HG02642 (cell line): ENCODE measurements at regions not wholly inside any gene's neighbourhood (a gene's known extent, or its start where the extent isn't known, plus 50 kb on each side); places are given as distances from the start of the nearest gene placed in this dataset.

Experiments
- ATAC-seq: cut with Tn5 transposase; IDR thresholded peaks from one replicate; pipeline ENCODE4 v1.9.1; 2021; ENCODE audit warnings: mild to moderate bottlenecking; ENCODE audit not compliant: unreplicated experiment, poor library complexity

DNA sequence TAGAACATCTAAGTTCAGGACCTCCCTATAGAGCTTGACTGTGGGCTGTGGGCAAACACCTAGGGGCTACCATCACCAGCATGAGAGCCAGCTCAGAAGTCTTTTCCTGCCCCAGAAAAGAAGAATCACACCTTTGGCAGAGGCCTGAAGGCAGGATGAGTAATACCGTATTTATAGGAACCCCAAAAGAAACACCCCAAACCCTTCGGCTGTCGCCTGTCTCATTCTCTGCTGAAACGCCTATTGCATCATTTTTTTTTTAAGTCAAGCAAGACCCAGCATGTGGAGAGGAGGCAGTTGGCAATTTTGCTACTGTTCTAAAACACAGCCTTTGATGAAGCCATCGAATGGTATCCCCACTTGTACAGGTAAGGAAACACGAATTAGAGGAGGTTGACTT, 436.4 kb downstream of the TFAP2A start:
- ATAC-seq: no peak

GRCh38 chr6:9977411-9977810, 437.5 kb downstream of the TFAP2A start:
- ATAC-seq: no peak

DNA sequence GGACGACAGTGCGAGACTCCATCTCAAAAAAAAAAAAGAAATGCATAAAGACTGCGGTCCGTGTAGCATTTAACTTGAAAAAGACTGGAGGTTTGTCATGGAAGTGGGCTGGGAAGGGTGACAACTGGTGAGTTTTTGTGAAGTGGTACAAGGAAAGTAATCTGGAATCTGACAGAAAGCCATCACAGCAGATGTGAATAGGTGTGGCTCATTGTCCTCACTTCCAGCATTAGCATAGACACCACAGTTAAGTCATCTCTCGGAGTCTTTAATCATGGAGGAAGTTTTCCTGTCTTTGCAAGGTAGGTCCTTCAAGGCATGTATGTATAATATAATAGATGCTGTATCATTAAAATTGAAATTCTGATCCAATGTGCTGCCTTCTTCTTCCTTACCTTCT, 453.2 kb downstream of the TFAP2A start:
- ATAC-seq: no peak

- ATAC-seq: no peak
These were observed 457.6 kb downstream of the TFAP2A start for GRCh38 chr6:9957215-9957759.

DNA sequence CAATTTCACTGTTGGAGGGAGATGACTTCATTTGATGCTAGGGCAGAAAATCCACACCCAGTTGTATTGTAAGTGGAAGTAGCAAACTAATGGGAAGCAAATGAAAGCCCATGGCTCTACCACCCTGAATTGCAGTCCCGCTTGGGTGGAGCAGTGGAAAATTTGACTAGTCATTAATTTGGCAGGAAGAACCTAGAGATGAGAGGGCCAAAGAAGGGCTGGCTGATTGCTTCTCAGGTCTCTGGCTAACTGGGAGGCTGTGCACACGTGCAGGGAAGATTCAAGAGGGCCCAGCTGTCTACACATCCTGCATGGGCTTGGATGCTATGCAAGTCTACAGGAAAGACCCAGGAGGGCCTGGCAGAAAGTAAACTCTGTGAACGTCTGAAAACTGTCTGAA, 466.2 kb downstream of the TFAP2A start:
- no peak for ATAC-seq

GRCh38 chr6:9943986-9944385, 470.9 kb downstream of the TFAP2A start:
- ATAC-seq: no peak

DNA sequence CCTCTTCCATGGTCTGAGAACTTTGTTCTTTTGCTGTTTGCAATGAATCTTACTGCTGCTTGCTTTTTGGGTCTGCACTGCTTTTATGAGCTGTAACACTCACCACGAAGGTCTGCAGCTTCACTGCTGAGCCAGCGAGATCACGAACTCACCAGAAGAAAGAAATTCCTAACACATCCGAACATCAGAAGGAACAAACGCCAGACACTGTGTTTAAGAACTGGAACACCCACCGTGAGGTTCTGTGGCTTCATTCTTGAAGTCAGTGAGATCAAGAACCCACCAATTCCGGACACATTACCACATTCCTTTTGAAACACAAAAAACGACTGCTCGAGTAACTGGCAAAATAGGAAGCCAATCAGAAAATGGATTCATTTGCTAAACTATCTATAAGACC, 471.8 kb downstream of the TFAP2A start:
- no peak for ATAC-seq

DNA sequence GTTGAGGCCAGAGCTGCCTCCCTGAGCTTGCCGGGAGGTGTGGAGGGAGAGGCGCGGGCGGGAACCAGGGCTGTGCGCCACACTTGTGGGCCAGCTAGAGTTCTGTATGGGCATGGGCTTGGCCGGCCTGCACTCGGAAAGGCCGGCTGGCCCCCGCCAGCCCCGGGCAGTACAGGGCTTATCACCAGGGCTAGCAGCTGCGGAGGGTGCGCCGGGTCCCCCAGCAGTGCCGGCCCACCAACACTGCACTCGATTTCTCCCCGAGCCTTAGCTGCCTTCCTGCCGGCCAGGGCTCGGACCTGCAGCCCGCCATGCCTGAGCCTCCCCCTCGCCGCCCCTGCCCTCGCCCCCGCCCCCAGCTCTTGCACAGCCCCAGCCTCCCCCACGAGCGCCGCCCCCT, 472.7 kb downstream of the TFAP2A start:
- ATAC-seq: no peak

DNA sequence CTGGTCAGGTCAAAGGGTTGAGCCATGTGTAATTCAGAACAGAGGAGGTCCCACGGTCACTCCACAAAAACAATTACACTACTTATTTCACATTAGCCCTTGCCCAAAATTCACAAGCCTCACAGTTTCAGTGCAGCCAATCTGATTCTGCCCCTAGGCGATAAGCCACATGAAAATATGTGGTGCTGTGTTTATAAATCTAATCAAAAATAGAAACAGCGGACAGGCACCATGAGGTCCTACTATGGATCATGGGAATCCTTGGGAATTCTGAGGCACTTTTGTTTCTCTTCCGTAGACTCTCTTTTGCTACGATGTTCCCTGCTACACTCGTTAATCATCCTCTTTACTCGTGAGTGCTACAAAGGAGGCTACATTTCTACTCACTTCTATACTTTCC, 476.1 kb downstream of the TFAP2A start:
- ATAC-seq: no peak

DNA sequence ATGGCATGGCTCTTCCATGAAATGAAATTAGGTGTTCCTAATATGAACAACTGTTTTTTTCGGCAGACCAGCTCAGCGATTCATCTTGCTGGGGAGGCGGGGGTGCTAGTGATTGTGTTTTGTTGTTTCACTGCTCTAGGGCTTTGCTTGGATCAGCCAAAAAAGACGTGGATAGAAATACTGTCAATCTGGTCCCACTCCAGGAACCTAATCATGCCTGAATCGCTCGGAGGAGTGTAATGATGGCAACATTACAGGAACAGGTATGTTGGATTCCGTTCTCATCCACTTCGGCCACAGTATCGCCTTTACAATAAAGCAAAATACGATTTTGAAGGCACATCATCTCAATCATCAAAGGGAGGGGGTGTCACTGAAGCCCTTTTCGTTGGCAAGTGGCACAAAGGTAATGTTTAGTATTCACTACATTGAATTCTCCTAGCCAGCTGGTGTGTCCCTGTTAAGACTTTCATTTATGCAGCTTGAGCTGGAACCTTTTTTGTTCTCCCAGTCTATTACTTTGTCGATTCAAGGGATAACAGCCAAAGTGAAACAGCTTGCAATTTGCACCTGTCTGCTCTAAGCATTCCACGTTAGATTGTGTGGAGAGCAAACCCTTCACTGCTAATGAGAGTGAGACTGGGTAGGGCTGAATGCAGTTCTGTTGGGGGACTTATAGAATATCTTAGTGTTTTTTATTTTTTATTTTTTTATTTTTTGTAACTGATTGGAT, 477.7 kb downstream of the TFAP2A start:
- ATAC-seq: no peak

DNA sequence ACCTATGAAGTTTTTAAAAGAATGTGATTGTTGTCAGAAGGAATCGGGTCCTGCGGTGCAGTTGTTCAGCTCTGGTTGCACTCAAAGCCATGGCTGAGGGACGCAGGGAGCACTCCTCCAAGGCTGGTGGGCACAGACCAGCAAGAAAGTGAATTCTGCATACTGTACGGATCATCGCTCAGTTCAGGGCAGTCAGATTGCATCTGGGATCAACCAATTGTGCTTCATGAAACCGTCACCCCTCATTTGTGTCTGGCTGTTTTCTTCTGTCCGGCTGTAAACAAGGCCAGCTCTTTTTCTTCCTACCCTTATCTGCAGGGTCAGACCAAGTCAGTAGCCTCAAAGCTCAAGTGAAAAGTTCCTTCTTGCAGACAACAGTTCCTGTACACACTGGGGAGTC, 478.3 kb downstream of the TFAP2A start:
- ATAC-seq: no peak

DNA sequence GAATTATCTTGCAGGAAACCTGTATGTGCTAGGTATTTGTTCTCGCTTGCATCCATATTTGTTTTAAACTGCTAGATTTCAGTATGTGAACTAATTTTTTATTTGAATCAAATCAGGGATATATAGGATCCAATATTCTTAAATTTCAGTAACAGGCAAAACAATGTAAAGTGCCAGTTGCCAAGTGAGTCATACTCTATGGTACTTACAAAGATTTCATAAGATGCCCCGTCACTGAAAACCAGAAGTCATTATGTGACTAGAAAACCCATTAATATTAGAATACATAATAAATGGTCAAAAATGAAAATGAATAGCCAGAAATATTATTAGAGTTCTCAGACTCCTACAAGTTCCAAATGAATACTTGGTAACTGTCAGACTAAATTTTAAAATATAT, 481.2 kb downstream of the TFAP2A start:
- no peak for ATAC-seq

DNA sequence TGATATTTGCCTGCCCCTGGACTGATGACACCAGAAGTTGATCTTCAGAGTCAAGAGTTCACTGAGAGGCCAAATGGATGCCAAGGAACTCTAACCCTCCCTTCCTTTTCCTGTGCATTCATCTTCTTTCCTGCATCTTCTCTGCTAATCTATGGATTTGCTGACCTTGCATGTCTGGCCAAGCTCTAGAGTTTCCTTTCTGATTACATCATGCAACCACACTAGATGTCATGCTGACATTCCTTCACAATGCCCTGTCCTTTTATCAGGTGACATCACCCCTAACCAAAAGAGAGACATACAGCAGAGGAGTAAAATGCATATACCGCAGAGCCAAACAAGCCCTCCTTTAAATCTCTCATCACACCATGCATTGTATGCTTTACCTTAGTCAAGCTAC, 487.6 kb downstream of the TFAP2A start:
- no peak for ATAC-seq

DNA sequence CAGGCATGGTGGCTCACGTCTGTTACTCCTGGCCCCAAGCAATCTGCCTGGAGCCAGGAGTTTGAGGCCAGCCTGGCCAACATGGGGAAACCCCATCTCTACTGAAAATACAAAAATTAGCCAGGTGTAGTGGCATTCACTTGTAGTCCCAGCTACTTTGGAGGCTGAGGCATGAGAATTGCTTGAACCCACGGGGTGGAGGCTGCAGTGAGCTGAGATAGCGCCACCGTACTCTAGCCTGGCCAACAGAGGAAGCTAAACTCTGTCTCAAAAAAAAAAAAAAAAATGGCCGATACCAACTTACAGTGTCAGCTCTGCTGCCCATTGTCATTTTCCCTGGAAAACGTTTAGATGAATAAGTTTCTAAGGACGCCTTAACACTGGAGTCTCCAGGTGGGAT, 489.9 kb downstream of the TFAP2A start:
- no peak for ATAC-seq

DNA sequence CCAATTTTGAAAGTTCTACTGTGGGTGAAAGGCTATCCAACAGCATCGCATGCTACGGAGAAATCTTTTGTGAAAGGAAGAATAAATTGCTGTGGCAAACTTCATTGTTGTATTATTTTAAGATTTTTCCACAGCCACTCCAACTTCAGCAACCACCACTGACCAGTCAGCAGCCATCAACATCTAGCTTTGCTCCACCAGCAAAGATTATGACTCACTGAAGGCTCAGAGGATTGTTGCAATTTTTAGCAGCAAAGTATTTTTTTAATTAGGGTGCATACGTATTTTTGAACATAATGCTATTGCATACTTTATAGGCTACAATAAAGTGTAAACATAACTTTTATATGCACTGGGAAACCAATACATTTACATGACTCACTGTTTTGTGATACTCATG, 493.5 kb downstream of the TFAP2A start:
- no peak for ATAC-seq

DNA sequence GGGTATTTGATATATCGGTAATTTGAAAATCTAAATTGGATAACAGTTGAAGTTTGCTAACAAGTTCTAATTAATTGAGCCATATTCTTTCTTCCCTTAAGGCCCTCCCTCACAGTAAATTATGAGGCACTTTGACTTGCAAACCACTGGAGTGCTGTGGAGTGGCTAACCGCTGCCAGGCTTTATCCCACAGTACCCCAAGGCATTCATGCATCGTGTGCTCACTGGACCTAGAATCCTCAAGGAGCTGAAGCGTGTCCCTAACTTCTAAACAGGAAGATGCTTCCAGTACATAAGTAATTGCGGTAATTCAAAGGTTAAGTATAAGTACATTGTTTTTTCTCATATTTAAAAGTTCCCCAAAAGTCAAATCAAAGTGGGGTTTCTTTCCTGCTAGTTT, 499.9 kb downstream of the TFAP2A start:
- ATAC-seq: no peak

- ATAC-seq: no peak
These were observed 513.5 kb downstream of the TFAP2A start for GRCh38 chr6:9901376-9901775.

DNA sequence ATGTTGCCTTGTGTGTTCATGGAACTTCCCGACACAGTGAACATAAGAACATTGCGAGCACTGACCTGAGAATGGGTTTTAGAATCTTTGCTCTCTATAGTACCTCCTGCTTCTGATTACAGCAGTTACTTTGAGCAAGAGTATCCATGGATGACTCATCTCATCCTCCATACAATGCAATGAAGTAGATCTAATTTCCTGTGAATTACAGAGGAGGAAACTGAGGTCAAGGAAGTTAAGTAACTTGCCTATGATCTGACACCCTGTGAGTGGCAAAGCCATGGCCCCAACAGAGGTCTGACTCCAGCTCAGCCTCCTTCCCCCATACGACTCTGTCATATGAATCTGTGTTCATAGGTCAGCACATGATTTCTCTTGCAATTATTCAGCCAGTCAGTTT, 518.1 kb downstream of the TFAP2A start:
- ATAC-seq: no peak

GRCh38 chr6:9890893-9891292, 524.0 kb downstream of the TFAP2A start:
- ATAC-seq: no peak

GRCh38 chr6:9890469-9890868, 524.4 kb downstream of the TFAP2A start:
- no peak for ATAC-seq

GRCh38 chr6:9878535-9878934, 536.3 kb downstream of the TFAP2A start:
- ATAC-seq: no peak

DNA sequence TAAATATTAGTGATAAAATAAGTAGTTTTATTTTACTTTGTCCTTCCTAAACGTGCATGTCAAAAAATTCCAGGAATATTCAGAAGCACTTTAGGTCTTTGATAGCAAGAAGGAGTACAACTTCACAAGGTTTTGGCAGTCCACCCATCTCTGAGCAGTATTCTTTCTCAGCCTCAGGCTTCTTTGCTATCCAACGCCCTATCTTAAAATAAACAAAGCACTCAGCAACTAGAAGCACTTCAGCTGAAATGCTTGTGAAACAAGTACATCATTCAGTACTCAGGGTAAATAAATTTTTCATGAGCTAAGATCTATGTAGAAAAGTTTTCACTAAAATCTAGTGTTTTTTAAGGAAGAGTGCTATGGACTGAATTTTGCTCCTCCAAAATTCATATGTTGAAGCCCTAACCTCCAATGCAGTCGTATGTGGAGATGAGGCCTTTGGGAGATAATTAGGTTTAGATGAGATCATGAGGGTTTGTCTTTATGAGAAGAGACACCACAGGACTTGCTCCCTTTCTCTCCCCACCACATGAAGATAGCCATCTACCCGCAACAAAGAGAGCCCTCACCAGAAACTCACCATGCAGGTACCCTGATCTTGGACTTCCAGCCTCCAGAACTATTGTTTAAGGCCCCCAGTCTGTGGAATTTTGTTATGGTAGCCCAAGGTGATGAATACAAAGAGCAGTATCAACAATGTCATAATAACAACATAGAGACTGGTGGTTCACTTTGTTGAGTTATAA, 539.1 kb downstream of the TFAP2A start:
- no peak for ATAC-seq
